OCI-LY7 (cell line): ENCODE measurements at regions not wholly inside any gene's neighbourhood (a gene's known extent, or its start where the extent isn't known, plus 50 kb on each side); places are given as distances from the start of the nearest gene placed in this dataset.

Experiments used
- BruUV-seq: library from RNA; stranded (reverse); fragments of 400-500 nt; replicated peaks from 2 replicates; lab custom pipeline; 2021; lab: Mats Ljungman, UMichigan
- CTCF ChIA-PET: fragments of 300-600 bp; sonication (Branson Sonifier 250); formaldehyde crosslinking; loops from one replicate; lab custom pipeline; 2022; ENCODE audit warnings: antibody characterized with exemption; ENCODE audit not compliant: unreplicated experiment; lab: Charles Lee
- POLR2A ChIA-PET: fragments of 300-600 bp; sonication (Branson Sonifier 250); formaldehyde crosslinking; loops from one replicate; lab custom pipeline; 2022; ENCODE audit warnings: antibody characterized with exemption; lab: Charles Lee
- DNase-seq: peaks from one replicate; pipeline ENCODE4 v3.0.0-alpha.2; 2015; ENCODE audit warnings: low spot score
- H2AFZ ChIP-seq: fragments of 200-600 bp; sonication (generic), shearing (Covaris generic); 2 replicates; pipeline ENCODE4 v1.6.1; 2014; ENCODE audit warnings: mild to moderate bottlenecking, antibody characterized with exemption, low read length, moderate library complexity
- H3K27ac ChIP-seq: fragments of 200-600 bp; sonication (generic); 2 replicates; pipeline ENCODE4 v1.5.1; 2014; ENCODE audit warnings: mixed run types, low read depth, mild to moderate bottlenecking, moderate library complexity, low read length, inconsistent platforms; ENCODE audit not compliant: poor library complexity, severe bottlenecking
- H3K36me3 ChIP-seq: fragments of 200-600 bp; sonication (generic); 2 replicates; pipeline ENCODE4 v1.6.1; 2014; ENCODE audit warnings: mild to moderate bottlenecking, antibody characterized with exemption, low read length, moderate library complexity, mixed read lengths; ENCODE audit not compliant: insufficient read depth
- H3K4me1 ChIP-seq: fragments of 200-600 bp; sonication (generic); 2 replicates; pipeline ENCODE4 v1.5.1; 2014; ENCODE audit warnings: mild to moderate bottlenecking, low read length; ENCODE audit not compliant: insufficient read depth, poor library complexity, severe bottlenecking
- H3K4me2 ChIP-seq: fragments of 200-600 bp; sonication (generic); 2 replicates; pipeline ENCODE4 v1.6.1; 2014; ENCODE audit warnings: mild to moderate bottlenecking, low read length
- H3K4me3 ChIP-seq: fragments of 200-600 bp; sonication (generic); 2 replicates; pipeline ENCODE4 v1.5.1; 2014; ENCODE audit warnings: mild to moderate bottlenecking, low read depth, low read length; ENCODE audit not compliant: poor library complexity, severe bottlenecking
- H3K79me2 ChIP-seq: fragments of 200-600 bp; sonication (generic); 2 replicates; pipeline ENCODE4 v1.6.1; 2016; ENCODE audit warnings: low read depth, mild to moderate bottlenecking, low read length, moderate library complexity, mixed read lengths; ENCODE audit not compliant: insufficient read depth
- H3K9me2 ChIP-seq: fragments of 200-600 bp; sonication (generic); 2 replicates; pipeline ENCODE4 v1.6.1; 2016; ENCODE audit warnings: mild to moderate bottlenecking, low read length, mixed read lengths; ENCODE audit not compliant: insufficient read depth
- H3K9me3 ChIP-seq: fragments of 200-600 bp; sonication (generic); 2 replicates; pipeline ENCODE4 v1.6.1; 2014; ENCODE audit warnings: mild to moderate bottlenecking, mixed run types, low read length, mixed read lengths
- H4K20me1 ChIP-seq: fragments of 200-600 bp; sonication (generic); 2 replicates; pipeline ENCODE4 v1.6.1; 2014; ENCODE audit warnings: mild to moderate bottlenecking, antibody characterized with exemption, low read length, moderate library complexity, mixed read lengths; ENCODE audit not compliant: insufficient read depth
- EZH2phosphoT487 ChIP-seq: fragments of 200-600 bp; sonication (generic); IDR thresholded peaks from 2 replicates; pipeline ENCODE4 v1.6.1; 2018; ENCODE audit warnings: low read depth, borderline replicate concordance, mild to moderate bottlenecking, mixed run types, antibody characterized with exemption, low read length, moderate library complexity, mixed read lengths
- intact Hi-C: fragments of 100-400 bp; cut with micrococcal nuclease; formaldehyde crosslinking; loops from one replicate; pipeline ENCODE4 v1.10.0; 2022; ENCODE audit not compliant: unreplicated experiment
- TF ChIP-seq, protein P1 (sequence below): fragments of 200-600 bp; sonication (generic); conservative IDR thresholded peaks from 2 replicates; pipeline ENCODE4 v1.5.1; 2014; ENCODE audit warnings: mild to moderate bottlenecking, antibody characterized with exemption, low read length, moderate library complexity, mixed read lengths

DNA sequence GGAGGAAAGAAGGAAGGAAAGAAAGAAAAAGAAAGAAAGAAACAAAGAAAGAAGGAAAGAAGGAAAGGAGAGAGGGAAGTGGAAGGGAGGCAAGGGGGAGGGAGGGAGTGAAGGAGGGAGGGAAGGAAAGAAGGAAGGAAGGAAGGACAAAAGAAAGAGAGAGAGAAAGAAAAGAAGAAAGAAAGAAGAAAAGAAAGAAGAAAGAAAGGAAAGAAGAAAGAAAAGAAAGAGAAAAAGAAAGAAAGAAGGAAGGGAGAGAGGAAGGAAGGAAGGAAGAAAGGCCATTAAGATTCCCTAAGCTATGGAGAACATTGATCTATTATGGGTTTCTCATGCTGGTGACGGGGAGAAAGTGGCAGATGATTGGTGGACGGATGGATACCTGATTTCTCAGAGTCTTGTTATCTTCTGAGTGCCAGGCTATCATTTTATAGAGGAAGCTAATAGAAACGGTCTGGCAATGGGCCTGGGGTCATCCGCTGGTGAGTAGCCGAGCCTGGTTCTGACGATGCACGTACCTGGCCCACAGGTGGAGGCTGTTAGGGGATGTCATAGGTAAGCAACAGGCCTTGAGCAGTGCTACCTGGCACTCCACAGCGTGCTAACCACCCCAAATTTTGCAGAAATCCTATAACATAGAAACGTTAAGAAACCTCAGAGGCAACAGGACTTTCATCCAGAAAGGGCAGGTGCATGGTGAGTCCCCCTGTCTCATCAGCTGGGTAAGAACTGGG lies 142.9 kb downstream of the SHOX start:
- intact Hi-C loops, result no loop called here
- POLR2A ChIA-PET, result no interaction called here

GRCh38 chrX:771536-771935 lies 140.9 kb downstream of the SHOX start:
- no peak overlapping the region for H3K27ac ChIP-seq

More for the DNA sequence above, 142.9 kb downstream of the SHOX start:
- H3K27ac ChIP-seq, result no peak overlapping the region
- no peak overlapping the region for H3K4me2 ChIP-seq
- peaks cover 18% of the 10 kb centered on the region for H3K4me1 ChIP-seq
- no peaks in the 10 kb centered on the region for H4K20me1 ChIP-seq
- no TSS peak for BruUV-seq
- H3K9me3 ChIP-seq, result no peaks in the 10 kb centered on the region
- no peaks in the 10 kb centered on the region for H3K36me3 ChIP-seq
- no peak for TF ChIP-seq EZH2phosphoT487
- TF ChIP-seq, protein P1, sequence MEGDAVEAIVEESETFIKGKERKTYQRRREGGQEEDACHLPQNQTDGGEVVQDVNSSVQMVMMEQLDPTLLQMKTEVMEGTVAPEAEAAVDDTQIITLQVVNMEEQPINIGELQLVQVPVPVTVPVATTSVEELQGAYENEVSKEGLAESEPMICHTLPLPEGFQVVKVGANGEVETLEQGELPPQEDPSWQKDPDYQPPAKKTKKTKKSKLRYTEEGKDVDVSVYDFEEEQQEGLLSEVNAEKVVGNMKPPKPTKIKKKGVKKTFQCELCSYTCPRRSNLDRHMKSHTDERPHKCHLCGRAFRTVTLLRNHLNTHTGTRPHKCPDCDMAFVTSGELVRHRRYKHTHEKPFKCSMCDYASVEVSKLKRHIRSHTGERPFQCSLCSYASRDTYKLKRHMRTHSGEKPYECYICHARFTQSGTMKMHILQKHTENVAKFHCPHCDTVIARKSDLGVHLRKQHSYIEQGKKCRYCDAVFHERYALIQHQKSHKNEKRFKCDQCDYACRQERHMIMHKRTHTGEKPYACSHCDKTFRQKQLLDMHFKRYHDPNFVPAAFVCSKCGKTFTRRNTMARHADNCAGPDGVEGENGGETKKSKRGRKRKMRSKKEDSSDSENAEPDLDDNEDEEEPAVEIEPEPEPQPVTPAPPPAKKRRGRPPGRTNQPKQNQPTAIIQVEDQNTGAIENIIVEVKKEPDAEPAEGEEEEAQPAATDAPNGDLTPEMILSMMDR, result no peak
- no peak overlapping the region for H3K4me3 ChIP-seq
- CTCF ChIA-PET, result no interaction called here
- H3K9me2 ChIP-seq, result no peaks in the 10 kb centered on the region
- no peak for DNase-seq
- H3K79me2 ChIP-seq, result no peaks in the 10 kb centered on the region
- H2AFZ ChIP-seq, result no peak overlapping the region

DNA sequence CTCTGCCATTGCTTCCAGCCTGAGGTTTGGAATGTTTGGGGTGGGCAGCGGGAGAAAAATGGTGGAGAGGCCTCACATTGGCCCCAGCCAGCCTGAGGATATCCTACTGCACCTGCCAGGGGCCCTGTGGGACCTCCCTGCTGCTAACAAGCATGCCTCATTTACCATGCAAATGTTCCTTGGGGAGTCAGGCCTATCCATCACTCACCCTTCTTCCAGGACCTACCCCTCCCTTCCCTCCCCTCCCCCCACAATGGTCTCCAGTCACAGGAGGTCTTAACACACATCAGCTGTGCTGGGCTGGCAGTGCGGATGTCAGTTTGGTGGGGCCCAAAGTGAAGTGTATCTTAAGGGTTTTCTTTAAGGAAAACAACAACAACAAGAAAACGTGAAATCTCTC lies 139.2 kb downstream of the SHOX start:
- H3K9me2 ChIP-seq, result no peaks in the 10 kb centered on the region
- no peak overlapping the region for H3K27ac ChIP-seq
- peak overlapping the region; percentile 29; the same call in 1 of the 2 replicates for H3K4me2 ChIP-seq
- TF ChIP-seq EZH2phosphoT487, result no peak
- TF ChIP-seq, protein P1, result no peak
- ChIA-PET POLR2A (no interaction called here), CTCF (no interaction called here)
- intact Hi-C loops, result no loop called here
- DNase-seq, result peak; percentile 50
- no peak overlapping the region for H3K4me3 ChIP-seq
- no peaks in the 10 kb centered on the region for H3K9me3 ChIP-seq
- H2AFZ ChIP-seq, result no peak overlapping the region
- H4K20me1 ChIP-seq, result no peaks in the 10 kb centered on the region
- no TSS peak for BruUV-seq
- H3K79me2 ChIP-seq, result no peaks in the 10 kb centered on the region
- H3K4me1 ChIP-seq, result peaks cover 29% of the 10 kb centered on the region
- H3K36me3 ChIP-seq, result no peaks in the 10 kb centered on the region

More at GRCh38 chrX:771536-771935, 140.9 kb downstream of the SHOX start:
- H3K9me3 ChIP-seq, result no peaks in the 10 kb centered on the region
- no peak overlapping the region for H3K4me2 ChIP-seq
- H3K9me2 ChIP-seq, result no peaks in the 10 kb centered on the region
- H3K4me3 ChIP-seq, result no peak overlapping the region
- H3K36me3 ChIP-seq, result no peaks in the 10 kb centered on the region
- POLR2A ChIA-PET, result no interaction called here
- BruUV-seq, result no TSS peak
- TF ChIP-seq, protein P1, result no peak
- no peak for TF ChIP-seq EZH2phosphoT487
- CTCF ChIA-PET, result no interaction called here
- no peak overlapping the region for H2AFZ ChIP-seq
- H4K20me1 ChIP-seq, result no peaks in the 10 kb centered on the region
- peaks cover 26% of the 10 kb centered on the region for H3K4me1 ChIP-seq
- no peak for DNase-seq
- H3K79me2 ChIP-seq, result no peaks in the 10 kb centered on the region
- intact Hi-C loops, result no loop called here
